Thyroid gland (tissue), 4 donors: ENCODE measurements at regions not wholly inside any gene's neighbourhood (a gene's known extent, or its start where the extent isn't known, plus 50 kb on each side); places are given as distances from the start of the nearest gene placed in this dataset.

Experiments used
- POLR2A ChIP-seq, 2 donors: fragments of 450-650 bp; IDR thresholded peaks; one replicate each; pipeline ENCODE4 v1.6.1; 2017; ENCODE audit warnings: antibody characterized with exemption in 2 of 2, mild to moderate bottlenecking in 2 of 2, moderate library complexity in 1 of 2
- TF ChIP-seq, protein P1 (sequence below), 6 experiments: fragments of 200-600 bp in 3 of 6; fragments of 450-650 bp in 3 of 6; sonication (generic) in 3 of 6; IDR thresholded peaks; one replicate each; pipeline ENCODE4 v1.5.1; 2016 to 2019; ENCODE audit warnings: antibody characterized with exemption in 6 of 6, mild to moderate bottlenecking in 2 of 6, inconsistent platforms in 1 of 6, moderate library complexity in 1 of 6

GRCh38 chr2:134773335-134773734 lies 54.5 kb upstream of the TMEM163 start:
- TF ChIP-seq, protein P1, sequence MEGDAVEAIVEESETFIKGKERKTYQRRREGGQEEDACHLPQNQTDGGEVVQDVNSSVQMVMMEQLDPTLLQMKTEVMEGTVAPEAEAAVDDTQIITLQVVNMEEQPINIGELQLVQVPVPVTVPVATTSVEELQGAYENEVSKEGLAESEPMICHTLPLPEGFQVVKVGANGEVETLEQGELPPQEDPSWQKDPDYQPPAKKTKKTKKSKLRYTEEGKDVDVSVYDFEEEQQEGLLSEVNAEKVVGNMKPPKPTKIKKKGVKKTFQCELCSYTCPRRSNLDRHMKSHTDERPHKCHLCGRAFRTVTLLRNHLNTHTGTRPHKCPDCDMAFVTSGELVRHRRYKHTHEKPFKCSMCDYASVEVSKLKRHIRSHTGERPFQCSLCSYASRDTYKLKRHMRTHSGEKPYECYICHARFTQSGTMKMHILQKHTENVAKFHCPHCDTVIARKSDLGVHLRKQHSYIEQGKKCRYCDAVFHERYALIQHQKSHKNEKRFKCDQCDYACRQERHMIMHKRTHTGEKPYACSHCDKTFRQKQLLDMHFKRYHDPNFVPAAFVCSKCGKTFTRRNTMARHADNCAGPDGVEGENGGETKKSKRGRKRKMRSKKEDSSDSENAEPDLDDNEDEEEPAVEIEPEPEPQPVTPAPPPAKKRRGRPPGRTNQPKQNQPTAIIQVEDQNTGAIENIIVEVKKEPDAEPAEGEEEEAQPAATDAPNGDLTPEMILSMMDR (IDR thresholded peaks at IDR 0.05) = no peak
- no peak for TF ChIP-seq POLR2A (IDR thresholded peaks at IDR 0.05)
